HL-60 (cell line): ENCODE measurements at regions not wholly inside any gene's neighbourhood (a gene's known extent, or its start where the extent isn't known, plus 50 kb on each side); places are given as distances from the start of the nearest gene placed in this dataset.

Source experiments
- DNase-seq, 2 experiments: peaks; one replicate each; pipeline ENCODE4 v3.0.0-alpha.2; 2010 to 2020; ENCODE audit warnings: low read depth in 1 of 2, low spot score in 1 of 2
- H3K27ac ChIP-seq: fragments of 250-450 bp; sonication (Bioruptor Pico); replicated peaks from 2 replicates; pipeline ENCODE4 v1.5.1; 2020; ENCODE audit warnings: mild to moderate bottlenecking, moderate library complexity
- H3K27me3 ChIP-seq: fragments of 250-450 bp; sonication (Bioruptor Pico); 2 replicates; pipeline ENCODE4 v1.5.1; 2021; ENCODE audit warnings: mild to moderate bottlenecking, moderate library complexity; ENCODE audit not compliant: insufficient read depth, poor library complexity, severe bottlenecking
- H3K4me3 ChIP-seq: replicated peaks from 2 replicates; pipeline ENCODE4 v1.5.1; 2011; ENCODE audit warnings: mild to moderate bottlenecking, control low read depth, low read length; ENCODE audit not compliant: insufficient read depth
- GABPA ChIP-seq: IDR thresholded peaks from 2 replicates; pipeline ENCODE4 v1.6.1; 2012; ENCODE audit warnings: low read depth
- POLR2AphosphoS5 ChIP-seq: IDR thresholded peaks from 2 replicates; pipeline ENCODE4 v1.6.1; 2012; ENCODE audit warnings: low read depth
- SPI1 ChIP-seq: IDR thresholded peaks from 2 replicates; pipeline ENCODE4 v1.6.1; 2012; ENCODE audit warnings: low read depth, mild to moderate bottlenecking, borderline replicate concordance
- TF ChIP-seq, protein P1 (sequence below): IDR thresholded peaks from one replicate; pipeline ENCODE4 v1.5.1; 2011; ENCODE audit warnings: low read length, control low read depth, inconsistent platforms; ENCODE audit not compliant: insufficient read depth
- TF ChIP-seq, protein P2 (sequence below): IDR thresholded peaks from 2 replicates; pipeline ENCODE4 v1.6.1; 2012; ENCODE audit warnings: low read depth; ENCODE audit not compliant: insufficient replicate concordance

DNA sequence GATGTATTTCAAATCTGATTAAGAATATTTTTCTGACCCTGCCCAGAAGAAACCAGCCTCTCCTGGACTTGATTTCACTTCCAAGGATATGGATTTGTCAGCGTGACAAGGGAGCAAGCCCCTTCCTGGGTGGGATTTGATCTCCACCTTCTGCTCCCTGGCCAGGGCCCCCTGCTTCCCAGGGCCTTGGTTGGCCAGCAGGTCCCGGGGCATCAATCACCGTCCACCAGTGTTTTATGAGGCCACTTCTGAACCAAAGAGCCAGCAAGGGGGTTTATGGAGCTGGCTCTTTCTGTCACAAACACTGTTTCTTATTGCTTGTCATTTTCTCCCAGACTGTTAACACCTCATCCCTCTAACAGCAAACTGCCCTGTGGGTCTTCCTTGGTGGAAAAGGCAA, 320.5 kb upstream of the SKOR2 start:
- no peak for DNase-seq
- TF ChIP-seq GABPA (no peak), SPI1 (no peak), POLR2AphosphoS5 (no peak)
- TF ChIP-seq, protein P1, sequence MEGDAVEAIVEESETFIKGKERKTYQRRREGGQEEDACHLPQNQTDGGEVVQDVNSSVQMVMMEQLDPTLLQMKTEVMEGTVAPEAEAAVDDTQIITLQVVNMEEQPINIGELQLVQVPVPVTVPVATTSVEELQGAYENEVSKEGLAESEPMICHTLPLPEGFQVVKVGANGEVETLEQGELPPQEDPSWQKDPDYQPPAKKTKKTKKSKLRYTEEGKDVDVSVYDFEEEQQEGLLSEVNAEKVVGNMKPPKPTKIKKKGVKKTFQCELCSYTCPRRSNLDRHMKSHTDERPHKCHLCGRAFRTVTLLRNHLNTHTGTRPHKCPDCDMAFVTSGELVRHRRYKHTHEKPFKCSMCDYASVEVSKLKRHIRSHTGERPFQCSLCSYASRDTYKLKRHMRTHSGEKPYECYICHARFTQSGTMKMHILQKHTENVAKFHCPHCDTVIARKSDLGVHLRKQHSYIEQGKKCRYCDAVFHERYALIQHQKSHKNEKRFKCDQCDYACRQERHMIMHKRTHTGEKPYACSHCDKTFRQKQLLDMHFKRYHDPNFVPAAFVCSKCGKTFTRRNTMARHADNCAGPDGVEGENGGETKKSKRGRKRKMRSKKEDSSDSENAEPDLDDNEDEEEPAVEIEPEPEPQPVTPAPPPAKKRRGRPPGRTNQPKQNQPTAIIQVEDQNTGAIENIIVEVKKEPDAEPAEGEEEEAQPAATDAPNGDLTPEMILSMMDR, result no peak
- TF ChIP-seq, protein P2, sequence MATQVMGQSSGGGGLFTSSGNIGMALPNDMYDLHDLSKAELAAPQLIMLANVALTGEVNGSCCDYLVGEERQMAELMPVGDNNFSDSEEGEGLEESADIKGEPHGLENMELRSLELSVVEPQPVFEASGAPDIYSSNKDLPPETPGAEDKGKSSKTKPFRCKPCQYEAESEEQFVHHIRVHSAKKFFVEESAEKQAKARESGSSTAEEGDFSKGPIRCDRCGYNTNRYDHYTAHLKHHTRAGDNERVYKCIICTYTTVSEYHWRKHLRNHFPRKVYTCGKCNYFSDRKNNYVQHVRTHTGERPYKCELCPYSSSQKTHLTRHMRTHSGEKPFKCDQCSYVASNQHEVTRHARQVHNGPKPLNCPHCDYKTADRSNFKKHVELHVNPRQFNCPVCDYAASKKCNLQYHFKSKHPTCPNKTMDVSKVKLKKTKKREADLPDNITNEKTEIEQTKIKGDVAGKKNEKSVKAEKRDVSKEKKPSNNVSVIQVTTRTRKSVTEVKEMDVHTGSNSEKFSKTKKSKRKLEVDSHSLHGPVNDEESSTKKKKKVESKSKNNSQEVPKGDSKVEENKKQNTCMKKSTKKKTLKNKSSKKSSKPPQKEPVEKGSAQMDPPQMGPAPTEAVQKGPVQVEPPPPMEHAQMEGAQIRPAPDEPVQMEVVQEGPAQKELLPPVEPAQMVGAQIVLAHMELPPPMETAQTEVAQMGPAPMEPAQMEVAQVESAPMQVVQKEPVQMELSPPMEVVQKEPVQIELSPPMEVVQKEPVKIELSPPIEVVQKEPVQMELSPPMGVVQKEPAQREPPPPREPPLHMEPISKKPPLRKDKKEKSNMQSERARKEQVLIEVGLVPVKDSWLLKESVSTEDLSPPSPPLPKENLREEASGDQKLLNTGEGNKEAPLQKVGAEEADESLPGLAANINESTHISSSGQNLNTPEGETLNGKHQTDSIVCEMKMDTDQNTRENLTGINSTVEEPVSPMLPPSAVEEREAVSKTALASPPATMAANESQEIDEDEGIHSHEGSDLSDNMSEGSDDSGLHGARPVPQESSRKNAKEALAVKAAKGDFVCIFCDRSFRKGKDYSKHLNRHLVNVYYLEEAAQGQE, result no peak
- Histone ChIP-seq H3K4me3 (no peak overlapping the region), H3K27me3 (peaks cover 8% of the 10 kb centered on the region), H3K27ac (no peak overlapping the region)

DNA sequence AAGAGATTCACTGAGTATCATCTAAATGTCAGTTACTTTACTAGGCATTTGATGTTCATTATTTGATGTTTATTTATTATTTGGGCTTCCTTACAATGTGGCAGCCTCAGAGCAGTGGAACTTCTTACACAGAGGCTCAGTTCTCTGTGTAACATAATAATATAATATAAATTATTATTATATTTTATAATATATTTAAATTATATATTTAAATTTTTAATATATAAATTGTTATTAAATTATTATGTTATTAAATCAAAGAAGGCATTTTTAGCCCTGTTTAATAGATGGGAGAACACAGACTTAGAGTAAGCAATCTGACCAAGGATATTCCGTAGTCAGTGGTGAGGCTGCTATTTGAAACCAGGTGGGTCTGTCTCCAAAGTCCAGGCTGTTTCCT, 315.3 kb upstream of the SKOR2 start:
- TF ChIP-seq GABPA, result no peak
- TF ChIP-seq, protein P2, result no peak
- no peak for TF ChIP-seq POLR2AphosphoS5
- H3K4me3 ChIP-seq, result no peak overlapping the region
- no peak overlapping the region for H3K27ac ChIP-seq
- no peak for DNase-seq
- H3K27me3 ChIP-seq, result peaks cover 13% of the 10 kb centered on the region

DNA sequence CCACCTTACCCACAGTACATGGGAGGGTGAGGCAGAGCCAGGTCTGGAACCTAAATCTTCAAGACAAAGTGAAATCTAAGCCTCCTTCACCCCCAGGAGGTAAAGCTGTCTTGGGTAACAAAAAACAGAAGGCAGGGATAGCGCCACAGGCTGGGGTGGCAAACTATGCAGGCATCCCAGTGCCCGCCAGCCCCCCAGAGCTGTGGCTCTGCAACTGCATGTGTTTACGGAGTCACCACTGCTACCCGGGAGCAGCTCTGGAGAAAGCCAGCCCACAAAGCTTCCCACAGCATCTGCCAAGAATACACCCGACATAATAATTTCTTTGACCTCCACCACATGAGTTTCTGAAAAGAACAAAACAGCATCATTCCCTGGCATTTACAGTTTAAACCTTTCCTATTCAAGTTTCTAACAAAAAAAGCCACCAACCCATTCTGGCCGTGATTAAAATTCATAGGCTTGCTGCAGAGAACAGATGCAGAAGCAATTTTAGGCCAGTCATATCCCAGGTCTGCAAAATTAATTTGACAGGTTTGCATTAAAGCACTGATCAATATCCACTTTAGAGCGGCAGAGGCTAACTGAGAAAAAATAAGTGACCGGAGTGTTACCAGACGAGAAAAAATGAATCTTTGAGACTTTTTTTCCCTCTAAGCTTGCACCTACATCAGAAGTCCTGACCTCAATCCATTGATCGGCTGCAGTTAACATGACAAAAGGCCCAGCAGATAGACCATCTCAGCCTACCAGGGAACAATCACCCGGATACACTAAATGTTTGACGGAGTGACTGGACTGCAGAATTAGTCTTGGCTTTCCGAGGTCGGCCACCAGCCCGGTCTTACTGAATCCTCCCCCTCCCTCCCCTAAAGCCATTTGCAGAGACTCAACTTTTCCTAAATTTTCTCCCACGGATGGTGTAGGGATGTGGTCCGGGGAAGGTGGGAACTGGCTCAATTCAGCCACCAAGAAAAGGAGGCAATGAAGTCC, 309.6 kb upstream of the SKOR2 start:
- Histone ChIP-seq H3K27ac (no peak overlapping the region), H3K27me3 (peaks cover 32% of the 10 kb centered on the region), H3K4me3 (no peak overlapping the region)
- DNase-seq, result no peak
- TF ChIP-seq, protein P1, result no peak
- no peak for TF ChIP-seq GABPA
- no peak for TF ChIP-seq POLR2AphosphoS5
- TF ChIP-seq, protein P2, result no peak
- TF ChIP-seq SPI1, result no peak
